AG04449 (cell line): ENCODE measurements at regions not wholly inside any gene's neighbourhood (a gene's known extent, or its start where the extent isn't known, plus 50 kb on each side); places are given as distances from the start of the nearest gene placed in this dataset.

Experiments
- CTCF ChIA-PET: fragments of 350-600 bp; formaldehyde crosslinking; extraction: SDS; loops from one replicate; lab custom pipeline; 2021; ENCODE audit warnings: antibody characterized with exemption; lab: Yijun Ruan, JAX
- POLR2A ChIA-PET: fragments of 400-600, 350-600 bp; formaldehyde crosslinking; extraction: SDS; loops from one replicate; lab custom pipeline; 2020; ENCODE audit warnings: antibody characterized with exemption, inconsistent platforms; lab: Yijun Ruan, JAX
- DNase-seq: peaks from one replicate; pipeline ENCODE4 v3.0.0-alpha.2; 2010; ENCODE audit warnings: low read depth, low spot score
- H3K4me3 ChIP-seq: 2 replicates; pipeline ENCODE4 v1.5.1; 2011; ENCODE audit warnings: low read depth, mild to moderate bottlenecking, control low read depth, low read length
- TF ChIP-seq, protein P1 (sequence below): IDR thresholded peaks from one replicate; pipeline ENCODE4 v1.5.1; 2011; ENCODE audit warnings: mild to moderate bottlenecking, moderate library complexity, low read length, control low read depth, inconsistent platforms; ENCODE audit not compliant: insufficient read depth; ENCODE audit errors: missing control alignments

DNA sequence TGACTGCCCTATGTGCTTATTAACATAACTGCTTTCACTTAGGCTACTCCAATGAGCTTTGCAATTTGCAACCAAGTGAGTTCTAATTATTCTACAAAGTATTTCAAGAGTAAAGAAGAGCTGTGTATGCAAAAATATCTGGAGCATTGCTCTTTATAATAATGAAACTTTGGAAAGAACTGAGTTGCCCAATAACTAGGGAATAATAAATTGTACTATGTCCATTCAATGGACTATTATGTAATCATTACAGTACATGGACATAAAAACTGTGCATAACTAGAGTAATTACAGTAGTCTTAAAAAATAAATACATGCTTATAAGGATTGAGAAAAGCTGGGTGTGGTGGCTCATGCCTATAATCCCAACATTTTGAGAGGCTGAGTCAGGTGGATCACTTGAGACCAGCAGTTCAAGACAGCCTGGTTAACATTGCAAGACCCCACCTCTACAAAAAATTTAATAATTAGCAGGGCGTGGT lies 70.3 kb upstream of the JAK1 start:
- DNase-seq: no peak
- ChIA-PET POLR2A (interaction anchor here (0.9 kb wide), 1 partner anchor 9 kb away, joined by 3 read pairs; no protein-coding TSS in a partner anchor), CTCF (interaction anchor here (1.1 kb wide), 2 partner anchors 651 to 768 kb away, joined by 3 read pairs; no protein-coding TSS in a partner anchor)
- TF ChIP-seq, protein P1, sequence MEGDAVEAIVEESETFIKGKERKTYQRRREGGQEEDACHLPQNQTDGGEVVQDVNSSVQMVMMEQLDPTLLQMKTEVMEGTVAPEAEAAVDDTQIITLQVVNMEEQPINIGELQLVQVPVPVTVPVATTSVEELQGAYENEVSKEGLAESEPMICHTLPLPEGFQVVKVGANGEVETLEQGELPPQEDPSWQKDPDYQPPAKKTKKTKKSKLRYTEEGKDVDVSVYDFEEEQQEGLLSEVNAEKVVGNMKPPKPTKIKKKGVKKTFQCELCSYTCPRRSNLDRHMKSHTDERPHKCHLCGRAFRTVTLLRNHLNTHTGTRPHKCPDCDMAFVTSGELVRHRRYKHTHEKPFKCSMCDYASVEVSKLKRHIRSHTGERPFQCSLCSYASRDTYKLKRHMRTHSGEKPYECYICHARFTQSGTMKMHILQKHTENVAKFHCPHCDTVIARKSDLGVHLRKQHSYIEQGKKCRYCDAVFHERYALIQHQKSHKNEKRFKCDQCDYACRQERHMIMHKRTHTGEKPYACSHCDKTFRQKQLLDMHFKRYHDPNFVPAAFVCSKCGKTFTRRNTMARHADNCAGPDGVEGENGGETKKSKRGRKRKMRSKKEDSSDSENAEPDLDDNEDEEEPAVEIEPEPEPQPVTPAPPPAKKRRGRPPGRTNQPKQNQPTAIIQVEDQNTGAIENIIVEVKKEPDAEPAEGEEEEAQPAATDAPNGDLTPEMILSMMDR: no peak
- H3K4me3 ChIP-seq: no peak overlapping the region

DNA sequence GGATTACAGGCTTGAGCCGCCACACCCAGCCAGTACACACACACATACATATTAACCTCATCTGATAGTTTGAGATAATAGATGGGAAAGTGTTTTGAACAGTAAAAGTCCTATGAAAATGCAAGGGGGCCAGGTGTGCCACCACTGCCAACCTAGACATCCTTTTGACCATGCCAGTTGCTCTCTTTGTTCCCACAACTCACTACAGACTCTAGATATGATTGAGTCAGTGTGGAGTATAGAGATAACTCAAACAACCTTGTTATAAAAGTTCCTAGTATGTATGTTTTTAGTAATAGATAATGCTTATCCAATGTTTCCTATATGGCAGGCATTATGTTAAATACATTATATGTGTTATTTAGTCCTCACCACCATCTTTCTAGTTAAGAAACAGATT lies 72.7 kb upstream of the JAK1 start:
- CTCF ChIA-PET: no interaction called here

DNA sequence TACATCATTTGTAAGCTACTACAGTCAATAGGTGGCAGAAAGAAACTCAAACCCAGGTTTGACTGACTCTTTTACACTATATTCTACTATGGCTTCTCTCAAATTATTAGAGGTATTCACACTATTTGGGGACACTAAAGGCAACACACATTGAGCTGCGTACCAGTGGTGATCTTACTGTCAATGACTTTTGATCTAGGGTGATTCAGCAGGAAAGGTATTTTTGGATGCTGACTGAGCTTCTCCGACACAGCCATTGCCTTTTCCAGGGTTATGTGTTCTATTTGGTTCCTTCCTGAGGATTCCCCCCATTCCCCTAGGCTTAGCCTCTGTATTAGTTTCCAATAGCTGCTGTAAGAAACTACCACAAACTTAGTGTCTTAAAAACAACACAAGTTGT lies 73.2 kb upstream of the JAK1 start:
- ChIA-PET CTCF (no interaction called here), POLR2A (no interaction called here)
- TF ChIP-seq, protein P1: no peak
- H3K4me3 ChIP-seq: no peak overlapping the region
- no peak for DNase-seq

More for the DNA sequence above, 72.7 kb upstream of the JAK1 start:
- TF ChIP-seq, protein P1: no peak
- H3K4me3 ChIP-seq: no peak overlapping the region
- POLR2A ChIA-PET: no interaction called here
- no peak for DNase-seq

DNA sequence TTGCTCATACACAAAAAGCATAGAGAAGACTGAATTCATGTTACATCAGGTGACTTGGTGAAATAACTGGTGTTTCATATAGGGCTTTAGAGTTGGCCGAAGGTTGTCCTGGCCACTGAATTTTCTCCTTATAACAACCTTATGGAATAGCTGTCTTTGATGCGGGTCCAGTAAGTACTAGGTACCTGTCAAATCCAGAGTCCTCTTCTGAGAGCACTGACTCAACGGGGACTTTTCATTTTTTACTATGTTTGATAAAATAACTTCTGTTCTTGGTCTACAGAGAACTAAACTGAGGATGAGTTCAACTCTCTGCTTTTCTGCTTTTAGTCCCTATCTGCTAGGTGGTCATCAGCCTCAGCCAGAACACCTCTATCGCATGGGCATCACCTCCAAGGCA lies 76.1 kb upstream of the JAK1 start:
- no peak overlapping the region for H3K4me3 ChIP-seq
- CTCF ChIA-PET: interaction anchor here (1.3 kb wide), 1 partner anchor 18 kb away, joined by 3 read pairs; no protein-coding TSS in a partner anchor
- TF ChIP-seq, protein P1: no peak
- no peak for DNase-seq
- POLR2A ChIA-PET: no interaction called here

DNA sequence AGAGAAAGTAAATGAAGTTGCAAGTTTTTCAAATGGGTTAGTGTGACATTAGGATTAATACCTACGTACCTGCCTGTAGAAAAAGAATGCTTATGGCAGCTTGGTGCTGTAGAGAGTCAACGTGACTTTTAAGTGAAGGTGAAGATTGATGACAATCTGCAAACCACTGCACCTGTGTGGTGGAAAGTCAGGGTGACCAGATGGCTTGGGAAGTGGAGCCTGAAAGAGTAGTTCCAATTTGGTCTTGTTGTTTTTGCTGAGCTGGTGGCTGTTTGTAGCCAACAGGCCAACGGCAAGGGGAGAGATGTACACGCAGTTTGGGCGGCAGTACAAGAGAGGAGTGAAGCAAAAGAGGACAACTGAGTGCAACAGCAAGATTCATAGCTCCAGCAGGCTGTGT lies 78.1 kb upstream of the JAK1 start:
- DNase-seq: no peak
- no peak overlapping the region for H3K4me3 ChIP-seq
- TF ChIP-seq, protein P1: no peak
- POLR2A ChIA-PET: no interaction called here
- CTCF ChIA-PET: interaction anchor here (1.6 kb wide), 1 partner anchor 16 kb away, joined by 4 read pairs; no protein-coding TSS in a partner anchor

DNA sequence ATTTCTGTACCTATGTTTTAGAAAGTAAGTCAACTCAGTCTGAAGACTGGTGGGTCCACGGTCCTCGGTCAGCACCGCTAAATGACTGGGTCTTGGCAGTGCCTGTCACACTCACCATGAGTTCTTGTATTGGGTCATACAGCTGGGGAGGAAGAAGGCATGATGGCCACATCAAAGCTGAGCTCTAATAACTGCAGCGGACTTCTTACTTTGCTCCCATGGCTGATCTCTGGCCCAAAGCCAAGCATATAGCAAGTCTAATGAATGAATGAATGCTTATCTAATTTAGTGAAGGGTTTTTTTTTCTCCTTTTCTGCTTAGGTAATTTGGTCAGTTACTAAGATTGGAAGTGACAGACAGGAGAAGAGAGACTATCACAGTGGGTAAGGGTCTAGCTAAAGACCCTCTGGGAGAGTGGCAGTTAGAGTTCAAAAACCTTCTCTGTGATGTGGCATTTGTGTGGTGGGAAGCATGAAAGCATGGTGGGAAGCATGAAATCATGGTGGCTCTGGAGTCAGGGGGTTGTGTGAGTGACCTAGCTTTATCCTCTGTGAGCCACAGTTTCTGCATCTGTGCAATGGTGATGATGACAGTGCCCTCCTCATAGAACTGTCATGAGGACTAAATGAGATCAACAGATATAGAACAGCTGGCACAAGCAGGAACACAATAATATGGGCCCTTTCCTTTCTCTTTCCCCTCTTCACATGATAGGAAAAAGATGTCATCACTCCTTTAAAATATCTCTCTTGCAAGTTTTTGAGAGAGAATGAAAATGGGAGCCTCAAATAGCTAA lies 78.9 kb upstream of the JAK1 start:
- TF ChIP-seq, protein P1: no peak
- no peak overlapping the region for H3K4me3 ChIP-seq
- ChIA-PET CTCF (interaction anchor here (1.1 to 1.6 kb wide), 3 partner anchors 14 to 30 kb away, joined by 3 to 4 read pairs (median 4); no protein-coding TSS in a partner anchor), POLR2A (interaction anchor here (1.0 kb wide), 1 partner anchor 8 kb away, joined by 3 read pairs; no protein-coding TSS in a partner anchor)
- no peak for DNase-seq
